H1 (cell line): ENCODE measurements at regions not wholly inside any gene's neighbourhood (a gene's known extent, or its start where the extent isn't known, plus 50 kb on each side); places are given as distances from the start of the nearest gene placed in this dataset.

ENCODE experiments used
- CTCF ChIA-PET: fragments of 300-600 bp; sonication (Branson Sonifier 250); formaldehyde crosslinking; loops from one replicate; lab custom pipeline; 2021; ENCODE audit not compliant: partially characterized antibody; lab: Charles Lee
- POLR2A ChIA-PET: fragments of 300-600 bp; sonication (Branson Sonifier 250); formaldehyde crosslinking; loops from one replicate; lab custom pipeline; 2021; ENCODE audit warnings: inconsistent platforms; ENCODE audit not compliant: partially characterized antibody; lab: Charles Lee
- DNase-seq, 2 experiments: peaks; one replicate each; pipeline versions ENCODE4 v3.0.0 to v3.0.0-alpha.2; 2010 to 2022; ENCODE audit warnings: low spot score in 2 of 2, low read depth in 1 of 2, mixed read lengths in 1 of 2
- FAIRE-seq: peaks from 2 replicates; lab custom pipeline; 2011; peaks lifted over from hg19 to GRCh38; lab: Jason Lieb, UNC
- H2AFZ ChIP-seq: 2 replicates; pipeline ENCODE4 v1.8.1; 2012; ENCODE audit warnings: low read length, inconsistent platforms
- H2AK5ac ChIP-seq: 2 replicates; pipeline ENCODE4 v1.6.1; 2013; ENCODE audit warnings: low read depth, low read length
- H2BK120ac ChIP-seq: replicated peaks from 2 replicates; pipeline ENCODE3; 2013; ENCODE audit warnings: low read depth, low read length, inconsistent platforms
- H2BK12ac ChIP-seq: 2 replicates; pipeline ENCODE4 v1.6.1; 2013; ENCODE audit warnings: low read depth, low read length
- H2BK15ac ChIP-seq: 2 replicates; pipeline ENCODE4 v1.6.1; 2013; ENCODE audit warnings: low read length
- H2BK20ac ChIP-seq: 2 replicates; pipeline ENCODE4 v1.6.1; 2013; ENCODE audit warnings: low read length
- H2BK5ac ChIP-seq: 2 replicates; pipeline ENCODE4 v1.6.1; 2013; ENCODE audit warnings: low read depth, low read length
- H3K14ac ChIP-seq: 2 replicates; pipeline ENCODE4 v1.6.1; 2013; ENCODE audit warnings: inconsistent platforms; ENCODE audit not compliant: insufficient read length
- H3K18ac ChIP-seq: 2 replicates; pipeline ENCODE4 v1.6.1; 2013; ENCODE audit warnings: low read length; ENCODE audit errors: extremely low read depth
- H3K23ac ChIP-seq: 2 replicates; pipeline ENCODE4 v1.6.1; 2013; ENCODE audit warnings: inconsistent platforms; ENCODE audit not compliant: insufficient read length
- H3K23me2 ChIP-seq: 2 replicates; pipeline ENCODE4 v1.6.1; 2013; ENCODE audit warnings: low read depth, low read length
- H3K27ac ChIP-seq: 2 replicates; pipeline ENCODE4 v1.6.1; 2011; ENCODE audit warnings: low read depth, low read length, inconsistent platforms
- H3K27me3 ChIP-seq, 4 experiments: replicated peaks in 1 of 4; 1 replicate in 1 of 4; 2 replicates in 3 of 4; pipeline versions ENCODE4 v1.6.1 to v1.8.1; 2011 to 2013; ENCODE audit warnings: low read length in 3 of 4, mild to moderate bottlenecking in 3 of 4, inconsistent platforms in 2 of 4, mixed read lengths in 2 of 4, moderate library complexity in 1 of 4; ENCODE audit not compliant: control insufficient read depth in 3 of 4, insufficient read depth in 3 of 4; ENCODE audit errors: extremely low read depth in 1 of 4
- H3K36me3 ChIP-seq, 4 experiments: 2 replicates each; pipeline versions ENCODE4 v1.6.1 to v1.8.1; 2011 to 2013; ENCODE audit warnings: mild to moderate bottlenecking in 4 of 4, low read length in 3 of 4, moderate library complexity in 2 of 4, control low read depth in 1 of 4, inconsistent platforms in 1 of 4; ENCODE audit not compliant: insufficient read depth in 4 of 4, control insufficient read depth in 2 of 4
- H3K4ac ChIP-seq: replicated peaks from 2 replicates; pipeline ENCODE3; 2013; ENCODE audit warnings: low read length, low read depth, mixed read lengths, inconsistent platforms; ENCODE audit not compliant: insufficient read length
- H3K4me1 ChIP-seq, 4 experiments: replicated peaks in 1 of 4; 1 replicate in 1 of 4; 2 replicates in 3 of 4; pipeline versions ENCODE4 v1.6.1 to v1.8.1; 2011 to 2013; ENCODE audit warnings: low read length in 3 of 4, inconsistent platforms in 2 of 4, mixed read lengths in 1 of 4; ENCODE audit not compliant: insufficient read depth in 4 of 4, control insufficient read depth in 3 of 4
- H3K4me2 ChIP-seq, 2 experiments: 2 replicates each; pipeline versions ENCODE4 v1.6.1 to v1.8.1; 2011 to 2013; ENCODE audit warnings: low read depth in 2 of 2, low read length in 2 of 2, control low read depth in 1 of 2, inconsistent platforms in 1 of 2, mild to moderate bottlenecking in 1 of 2; ENCODE audit not compliant: insufficient read depth in 1 of 2
- H3K4me3 ChIP-seq, 4 experiments: fragments of 200-600, 300-600 bp in 1 of 4; sonication (generic), shearing (Covaris generic), sonication (Bioruptor Twin) in 1 of 4; 2 replicates each; pipeline versions ENCODE4 v1.5.1 to v1.8.1; 2011 to 2016; ENCODE audit warnings: low read length in 4 of 4, low read depth in 3 of 4, control low read depth in 2 of 4, inconsistent platforms in 2 of 4, mild to moderate bottlenecking in 2 of 4, mixed read lengths in 1 of 4, moderate library complexity in 1 of 4; ENCODE audit not compliant: insufficient read depth in 2 of 4; ENCODE audit errors: extremely low read depth in 1 of 4
- H3K56ac ChIP-seq: replicated peaks from 2 replicates; pipeline ENCODE3; 2013; ENCODE audit warnings: low read depth, mild to moderate bottlenecking, mixed read lengths, low read length, inconsistent platforms; ENCODE audit not compliant: insufficient read length
- H3K79me1 ChIP-seq: 2 replicates; pipeline ENCODE4 v1.6.1; 2013; ENCODE audit warnings: low read depth, low read length, control low read depth
- H3K79me2 ChIP-seq, 2 experiments: 2 replicates each; pipeline versions ENCODE4 v1.6.1 to v1.8.1; 2012 to 2013; ENCODE audit warnings: low read length in 2 of 2, mild to moderate bottlenecking in 2 of 2, inconsistent platforms in 1 of 2; ENCODE audit not compliant: insufficient read depth in 2 of 2, control insufficient read depth in 1 of 2
- H3K9ac ChIP-seq, 4 experiments: replicated peaks in 1 of 4; 1 replicate in 1 of 4; 2 replicates in 3 of 4; pipeline versions ENCODE4 v1.6.1 to v1.8.1; 2011 to 2013; ENCODE audit warnings: low read depth in 3 of 4, low read length in 3 of 4, control low read depth in 2 of 4, mild to moderate bottlenecking in 2 of 4, moderate library complexity in 2 of 4, inconsistent platforms in 1 of 4; ENCODE audit errors: extremely low read depth in 1 of 4
- H3K9me3 ChIP-seq, 2 experiments: 2 replicates each; pipeline versions ENCODE4 v1.6.1 to v1.8.1; 2012 to 2013; ENCODE audit warnings: mild to moderate bottlenecking in 2 of 2, moderate library complexity in 2 of 2, control low read depth in 1 of 2, inconsistent platforms in 1 of 2, low read depth in 1 of 2, low read length in 1 of 2, mixed read lengths in 1 of 2; ENCODE audit not compliant: insufficient read depth in 2 of 2
- H4K20me1 ChIP-seq, 2 experiments: replicated peaks in 1 of 2; 2 replicates each; pipeline versions ENCODE3 to v1.8.1; 2011 to 2013; ENCODE audit warnings: inconsistent platforms in 2 of 2, low read length in 2 of 2, mild to moderate bottlenecking in 1 of 2; ENCODE audit not compliant: insufficient read depth in 2 of 2, control insufficient read depth in 1 of 2
- H4K5ac ChIP-seq: 2 replicates; pipeline ENCODE4 v1.6.1; 2013; ENCODE audit warnings: low read length, low read depth, mixed read lengths, inconsistent platforms; ENCODE audit not compliant: insufficient read length
- H4K8ac ChIP-seq: 2 replicates; pipeline ENCODE4 v1.8.0; 2013; ENCODE audit warnings: mild to moderate bottlenecking, moderate library complexity, low read length, inconsistent platforms; ENCODE audit not compliant: insufficient read depth; ENCODE audit errors: extremely low read depth
- H4K91ac ChIP-seq: replicated peaks from 2 replicates; pipeline ENCODE3; 2013; ENCODE audit warnings: low read length, mixed read lengths, inconsistent platforms; ENCODE audit not compliant: insufficient read length
- CEBPB ChIP-seq: IDR thresholded peaks from 2 replicates; pipeline ENCODE4 v1.6.1; 2012; ENCODE audit warnings: low read depth, low read length
- CHD2 ChIP-seq: IDR thresholded peaks from 2 replicates; pipeline ENCODE4 v1.6.1; 2012; ENCODE audit warnings: low read length, improper control_type of control experiment
- CREB1 ChIP-seq: IDR thresholded peaks from 2 replicates; pipeline ENCODE4 v1.6.1; 2012; ENCODE audit warnings: inconsistent platforms
- JUN ChIP-seq: IDR thresholded peaks from 2 replicates; pipeline ENCODE4 v1.6.1; 2011; ENCODE audit warnings: low read depth, mild to moderate bottlenecking, improper control_type of control experiment, low read length
- KDM5A ChIP-seq: fragments of 200-600 bp; IDR thresholded peaks from 2 replicates; pipeline ENCODE4 v1.7.1; 2012; ENCODE audit warnings: mild to moderate bottlenecking, low read length, inconsistent platforms, mixed read lengths
- SP2 ChIP-seq: IDR thresholded peaks from 2 replicates; pipeline ENCODE4 v1.6.1; 2012; ENCODE audit warnings: mild to moderate bottlenecking, low read length, inconsistent platforms
- TAF7 ChIP-seq: optimal IDR thresholded peaks from 2 replicates; pipeline ENCODE3; 2011; ENCODE audit warnings: low read depth, mild to moderate bottlenecking, inconsistent platforms, low read length, moderate library complexity, borderline replicate concordance
- WGBS, 2 experiments: shearing (Covaris generic) in 1 of 2; methylation state at CpG; one replicate each; pipeline versions ENCODE4 v1.1.6 to v1.1.7; 2013 to 2015; ENCODE audit warnings: low lambda C conversion rate in 2 of 2, mixed read lengths in 2 of 2, inconsistent platforms in 1 of 2, low coverage in 1 of 2, missing lambda C conversion rate in 1 of 2; ENCODE audit not compliant: insufficient replicate concordance in 2 of 2, insufficient coverage in 1 of 2, insufficient read length in 1 of 2; ENCODE audit errors: extremely low coverage in 1 of 2, missing lambda C conversion rate in 1 of 2; 5-methylcytosine and 5-hydroxymethylcytosine counted together

GRCh38 chr6:105713474-105714118 is 310.7 kb upstream of the PREP start:
- Histone ChIP-seq H3K79me2 (no peaks in the 10 kb centered on the region), H2BK15ac (no peak overlapping the region), H3K4ac (no peak overlapping the region), H3K14ac (no peak overlapping the region), H3K23me2 (no peaks in the 10 kb centered on the region), H3K4me2 (no peak overlapping the region), H3K9ac (no peak overlapping the region), H3K18ac (no peak overlapping the region), H3K36me3 (peaks cover 0 to 2% (median 0%) of the 10 kb centered on the region in 4 experiments; a peak in 1 of 8 replicates), H3K27me3 (no peaks in the 10 kb centered on the region), H4K5ac (no peak overlapping the region), H2BK120ac (no peak overlapping the region), H2BK12ac (no peak overlapping the region), H2AK5ac (no peak overlapping the region), H3K23ac (no peak overlapping the region), H3K9me3 (peaks cover 5 to 9% of the 10 kb centered on the region in 2 experiments; a peak in 3 of 4 replicates), H4K91ac (no peak overlapping the region), H3K27ac (no peak overlapping the region), H2BK5ac (no peak overlapping the region), H3K79me1 (no peaks in the 10 kb centered on the region), H4K20me1 (no peaks in the 10 kb centered on the region), H3K4me1 (no peaks in the 10 kb centered on the region), H3K56ac (no peak overlapping the region), H2AFZ (no peak overlapping the region), H3K4me3 (no peak overlapping the region), H4K8ac (no peak overlapping the region), H2BK20ac (no peak overlapping the region)
- ChIA-PET POLR2A (interaction anchor here (1.2 kb wide), 1 partner anchor 16 kb away, joined by 3 read pairs; no protein-coding TSS in a partner anchor), CTCF (interaction anchor here (0.7 to 1.4 kb wide), 4 partner anchors 192 to 330 kb away, joined by 3 read pairs; no protein-coding TSS in a partner anchor)
- no peak for TF ChIP-seq JUN
- no peak for TF ChIP-seq CHD2
- TF ChIP-seq CREB1, result no peak
- no peak for TF ChIP-seq KDM5A
- TF ChIP-seq TAF7, result no peak
- TF ChIP-seq CEBPB, result no peak
- TF ChIP-seq SP2, result no peak
- FAIRE-seq (no peak), DNase-seq (no peak)
- WGBS, 2 experiments, result 93% methylated on average over 1 of the region's 1 CpG; no CpG with 5 or more reads in 1 of the 2 experiments
